Choroid plexus epithelial cell (primary cell): ENCODE measurements at regions not wholly inside any gene's neighbourhood (a gene's known extent, or its start where the extent isn't known, plus 50 kb on each side); places are given as distances from the start of the nearest gene placed in this dataset.

ENCODE experiments used
- DNase-seq: peaks from one replicate; pipeline ENCODE4 v3.0.0-alpha.2; 2010; ENCODE audit warnings: low read depth
- H3K4me3 ChIP-seq: 2 replicates; pipeline ENCODE4 v1.5.1; 2011; ENCODE audit warnings: low read depth, mild to moderate bottlenecking, control low read depth, low read length, moderate library complexity
- TF ChIP-seq, protein P1 (sequence below): conservative IDR thresholded peaks from 2 replicates; pipeline ENCODE4 v1.5.1; 2011; ENCODE audit warnings: low read depth, mild to moderate bottlenecking, control low read depth, inconsistent platforms, low read length, moderate library complexity

DNA sequence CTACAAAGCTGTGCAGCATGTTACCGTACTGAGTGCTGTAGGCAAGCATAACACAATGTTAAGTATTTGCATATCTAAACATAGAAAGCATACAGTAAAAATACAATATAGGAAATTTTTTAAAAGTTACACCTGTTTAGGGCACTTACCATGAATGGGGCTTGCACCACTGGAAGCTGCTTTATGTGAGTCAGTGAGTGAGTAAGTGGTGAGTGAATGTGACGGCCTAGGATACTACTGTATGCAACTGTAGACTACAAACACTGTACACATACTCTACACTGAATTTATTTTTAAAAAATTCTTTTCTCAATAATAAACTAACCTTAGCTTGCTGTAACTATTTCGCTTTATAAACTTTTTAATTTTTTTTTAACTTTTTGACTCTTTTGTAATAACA, 82.1 kb upstream of the FSCB start:
- TF ChIP-seq, protein P1, sequence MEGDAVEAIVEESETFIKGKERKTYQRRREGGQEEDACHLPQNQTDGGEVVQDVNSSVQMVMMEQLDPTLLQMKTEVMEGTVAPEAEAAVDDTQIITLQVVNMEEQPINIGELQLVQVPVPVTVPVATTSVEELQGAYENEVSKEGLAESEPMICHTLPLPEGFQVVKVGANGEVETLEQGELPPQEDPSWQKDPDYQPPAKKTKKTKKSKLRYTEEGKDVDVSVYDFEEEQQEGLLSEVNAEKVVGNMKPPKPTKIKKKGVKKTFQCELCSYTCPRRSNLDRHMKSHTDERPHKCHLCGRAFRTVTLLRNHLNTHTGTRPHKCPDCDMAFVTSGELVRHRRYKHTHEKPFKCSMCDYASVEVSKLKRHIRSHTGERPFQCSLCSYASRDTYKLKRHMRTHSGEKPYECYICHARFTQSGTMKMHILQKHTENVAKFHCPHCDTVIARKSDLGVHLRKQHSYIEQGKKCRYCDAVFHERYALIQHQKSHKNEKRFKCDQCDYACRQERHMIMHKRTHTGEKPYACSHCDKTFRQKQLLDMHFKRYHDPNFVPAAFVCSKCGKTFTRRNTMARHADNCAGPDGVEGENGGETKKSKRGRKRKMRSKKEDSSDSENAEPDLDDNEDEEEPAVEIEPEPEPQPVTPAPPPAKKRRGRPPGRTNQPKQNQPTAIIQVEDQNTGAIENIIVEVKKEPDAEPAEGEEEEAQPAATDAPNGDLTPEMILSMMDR, result no peak
- H3K4me3 ChIP-seq, result no peak overlapping the region
- DNase-seq, result no peak

DNA sequence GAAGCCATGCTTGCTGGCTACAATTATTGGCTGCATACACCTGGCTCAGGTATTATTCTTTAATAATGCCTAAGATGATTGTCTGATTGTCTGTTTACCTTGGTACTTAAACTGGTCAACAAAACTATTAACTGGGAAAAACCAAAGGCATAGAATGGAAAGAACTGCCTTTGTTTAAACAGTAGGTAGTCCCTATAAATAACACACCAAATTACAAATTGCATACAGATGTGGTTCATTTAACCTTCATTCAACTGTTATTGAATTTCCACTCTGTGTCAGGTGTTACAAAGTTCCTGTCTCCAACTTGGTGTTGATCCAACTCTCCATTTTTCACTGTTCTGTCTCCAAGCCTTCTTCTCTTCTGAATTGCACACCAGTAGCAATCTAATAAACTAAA, 79.8 kb upstream of the FSCB start:
- H3K4me3 ChIP-seq, result no peak overlapping the region
- TF ChIP-seq, protein P1, result no peak
- no peak for DNase-seq

DNA sequence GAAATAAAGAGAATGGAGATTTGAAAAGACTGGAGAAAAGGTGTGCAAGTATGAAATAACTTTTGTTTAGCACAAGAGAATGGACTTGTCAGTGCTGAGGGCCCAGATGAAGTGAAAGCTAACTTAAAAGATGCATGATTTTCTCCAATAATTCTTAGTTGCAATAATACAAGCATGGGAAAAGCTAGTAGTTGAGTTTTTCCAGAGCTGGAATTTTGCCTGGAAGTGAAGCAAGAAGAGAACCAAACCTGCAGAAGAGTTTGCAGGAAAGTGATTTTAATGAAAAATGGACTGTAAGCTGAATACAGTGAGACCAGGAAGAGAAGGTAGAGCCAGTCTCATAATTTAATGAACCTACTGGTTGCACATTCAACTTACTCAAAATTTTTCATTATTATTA, 69.3 kb upstream of the FSCB start:
- TF ChIP-seq, protein P1, result no peak
- no peak overlapping the region for H3K4me3 ChIP-seq
- DNase-seq, result no peak

DNA sequence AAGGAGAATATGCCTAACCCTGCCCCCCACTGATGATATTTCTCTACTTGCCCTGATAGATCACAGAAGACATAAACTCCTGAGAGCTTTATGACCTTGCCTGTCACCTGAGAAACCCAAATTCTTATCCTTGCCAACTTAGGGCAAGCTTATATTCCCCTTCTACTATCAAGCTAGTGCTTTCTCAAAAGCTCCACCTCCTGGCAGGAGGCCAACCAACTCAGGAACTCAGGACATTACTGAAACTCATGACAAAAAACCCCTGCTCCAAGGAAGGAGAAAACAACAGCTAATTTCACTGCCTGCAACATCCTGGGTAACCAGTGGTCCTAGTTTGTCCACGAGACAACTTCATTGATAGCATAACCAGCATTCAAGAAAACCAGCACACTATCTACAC, 60.9 kb upstream of the FSCB start:
- TF ChIP-seq, protein P1, result no peak
- no peak for DNase-seq
- no peak overlapping the region for H3K4me3 ChIP-seq

DNA sequence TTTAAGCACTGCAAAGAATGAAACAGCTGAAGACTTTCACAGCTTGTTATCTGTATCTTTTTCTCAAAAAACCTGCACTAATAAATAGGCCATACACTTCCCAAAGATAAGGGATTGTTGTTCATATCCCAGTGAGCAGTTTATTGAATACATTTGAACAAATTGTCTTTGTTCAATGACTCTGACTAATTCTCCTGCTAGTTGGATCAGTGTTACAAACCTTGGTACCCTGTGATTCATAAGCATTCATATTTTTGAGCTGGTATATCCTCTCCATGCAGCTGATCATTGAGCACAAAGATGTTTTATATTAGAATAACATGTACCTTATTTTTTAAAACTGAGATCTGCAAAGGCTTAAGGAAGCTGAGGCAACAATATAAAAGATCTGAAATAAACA, 58.9 kb upstream of the FSCB start:
- TF ChIP-seq, protein P1, result no peak
- H3K4me3 ChIP-seq, result no peak overlapping the region
- no peak for DNase-seq

DNA sequence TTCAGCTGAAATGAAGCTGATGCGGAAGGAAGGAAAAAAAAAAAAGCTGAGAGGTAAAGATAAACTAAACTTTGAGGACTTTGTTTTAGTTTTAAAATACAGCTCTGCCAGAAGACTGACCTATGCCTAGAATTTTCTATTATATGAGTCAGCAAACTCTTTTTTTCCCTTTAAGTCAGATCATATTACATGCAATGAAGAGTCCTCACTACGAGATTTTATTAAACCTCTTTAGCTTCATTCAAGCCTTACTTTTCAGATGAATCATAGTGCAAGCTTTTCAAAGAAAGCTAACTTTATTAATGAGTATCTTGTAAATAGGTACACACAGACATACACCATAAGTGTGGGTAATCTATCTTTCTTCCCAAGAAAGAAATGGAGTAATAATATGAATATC, 57.8 kb upstream of the FSCB start:
- TF ChIP-seq, protein P1, result no peak
- no peak overlapping the region for H3K4me3 ChIP-seq
- no peak for DNase-seq
